Breast epithelium (tissue), 3 donors: ENCODE measurements at regions not wholly inside any gene's neighbourhood (a gene's known extent, or its start where the extent isn't known, plus 50 kb on each side); places are given as distances from the start of the nearest gene placed in this dataset.

Source experiments
- POLR2A ChIP-seq: fragments of 450-650 bp; IDR thresholded peaks from one replicate; pipeline ENCODE4 v1.6.1; 2016; ENCODE audit warnings: antibody characterized with exemption, mild to moderate bottlenecking, moderate library complexity
- POLR2AphosphoS5 ChIP-seq, 3 donors: sonication (generic); formaldehyde crosslinking; IDR thresholded peaks; one replicate each; pipeline ENCODE4 v1.6.1; 2017; ENCODE audit warnings: antibody characterized with exemption in 3 of 3
- TF ChIP-seq, protein P1 (sequence below), 3 donors: fragments of 450-650 bp; IDR thresholded peaks; one replicate each; pipeline ENCODE4 v1.5.1; 2016 to 2017; ENCODE audit warnings: antibody characterized with exemption in 3 of 3, mild to moderate bottlenecking in 3 of 3, moderate library complexity in 3 of 3

DNA sequence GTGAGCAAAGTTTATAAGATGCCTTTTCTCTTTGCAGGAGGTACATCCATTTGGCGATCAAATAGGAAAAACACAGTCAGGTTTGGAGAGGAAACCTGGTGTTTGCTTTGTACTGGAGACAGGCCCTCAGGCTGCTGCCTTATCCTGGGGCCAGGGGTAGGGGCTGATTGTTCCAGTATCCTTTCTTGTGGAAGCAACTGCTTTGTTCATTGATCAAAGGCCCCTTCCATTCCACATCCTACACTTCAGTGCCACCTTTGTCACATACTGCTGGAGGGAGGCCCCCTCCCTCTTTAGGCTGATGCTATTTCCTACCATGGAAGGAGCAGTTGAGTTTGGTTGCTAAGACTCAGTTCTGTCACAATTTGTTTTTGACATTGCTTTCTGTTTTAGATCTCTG is 778.1 kb downstream of the TLR4 start:
- TF ChIP-seq, protein P1, sequence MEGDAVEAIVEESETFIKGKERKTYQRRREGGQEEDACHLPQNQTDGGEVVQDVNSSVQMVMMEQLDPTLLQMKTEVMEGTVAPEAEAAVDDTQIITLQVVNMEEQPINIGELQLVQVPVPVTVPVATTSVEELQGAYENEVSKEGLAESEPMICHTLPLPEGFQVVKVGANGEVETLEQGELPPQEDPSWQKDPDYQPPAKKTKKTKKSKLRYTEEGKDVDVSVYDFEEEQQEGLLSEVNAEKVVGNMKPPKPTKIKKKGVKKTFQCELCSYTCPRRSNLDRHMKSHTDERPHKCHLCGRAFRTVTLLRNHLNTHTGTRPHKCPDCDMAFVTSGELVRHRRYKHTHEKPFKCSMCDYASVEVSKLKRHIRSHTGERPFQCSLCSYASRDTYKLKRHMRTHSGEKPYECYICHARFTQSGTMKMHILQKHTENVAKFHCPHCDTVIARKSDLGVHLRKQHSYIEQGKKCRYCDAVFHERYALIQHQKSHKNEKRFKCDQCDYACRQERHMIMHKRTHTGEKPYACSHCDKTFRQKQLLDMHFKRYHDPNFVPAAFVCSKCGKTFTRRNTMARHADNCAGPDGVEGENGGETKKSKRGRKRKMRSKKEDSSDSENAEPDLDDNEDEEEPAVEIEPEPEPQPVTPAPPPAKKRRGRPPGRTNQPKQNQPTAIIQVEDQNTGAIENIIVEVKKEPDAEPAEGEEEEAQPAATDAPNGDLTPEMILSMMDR (IDR thresholded peaks at IDR 0.05): no peak
- TF ChIP-seq POLR2A (no peak), POLR2AphosphoS5 (IDR thresholded peaks at IDR 0.05) (no peak)
